Aorta (tissue), 5 donors: ENCODE measurements at regions not wholly inside any gene's neighbourhood (a gene's known extent, or its start where the extent isn't known, plus 50 kb on each side); places are given as distances from the start of the nearest gene placed in this dataset.
"Not testable (repeated sequence)": the region's sequence is repeated elsewhere in the genome, so short reads cannot be mapped to it uniquely, and the experiment has no call there.

Source experiments
- ATAC-seq: fragments of 200-7000 bp; cut with Tn5 transposase; one replicate; pipeline ENCODE4 v1.9.1; 2022; ENCODE audit warnings: moderate library complexity; ENCODE audit not compliant: low FRiP score
- DNase-seq, 2 donors: peaks; one replicate each; pipeline ENCODE4 v3.0.0-alpha.2; 2020
- H3K27ac ChIP-seq, 2 donors: one replicate each; pipeline ENCODE4 v1.5.1; 2013; ENCODE audit warnings: low read length in 2 of 2, mild to moderate bottlenecking in 2 of 2, moderate library complexity in 2 of 2, control low read depth in 1 of 2, inconsistent platforms in 1 of 2, low read depth in 1 of 2
- H3K27me3 ChIP-seq, 2 donors: one replicate each; pipeline ENCODE4 v1.6.1; 2013; ENCODE audit warnings: control low read depth in 1 of 2, low read length in 1 of 2, mild to moderate bottlenecking in 1 of 2, moderate library complexity in 1 of 2; ENCODE audit not compliant: insufficient read depth in 2 of 2, control insufficient read depth in 1 of 2
- H3K36me3 ChIP-seq, 2 donors: one replicate each; pipeline ENCODE4 v1.6.1; 2013; ENCODE audit warnings: control low read depth in 1 of 2, low read length in 1 of 2, mild to moderate bottlenecking in 1 of 2; ENCODE audit not compliant: insufficient read depth in 2 of 2, control insufficient read depth in 1 of 2
- H3K4me1 ChIP-seq, 2 donors: one replicate each; pipeline ENCODE4 v1.6.1; 2013; ENCODE audit warnings: low read length in 2 of 2, control low read depth in 1 of 2, mild to moderate bottlenecking in 1 of 2, moderate library complexity in 1 of 2; ENCODE audit not compliant: insufficient read depth in 2 of 2, control insufficient read depth in 1 of 2
- H3K4me3 ChIP-seq, 2 donors: one replicate each; pipeline ENCODE4 v1.5.1; 2013; ENCODE audit warnings: low read length in 2 of 2, control low read depth in 1 of 2, mild to moderate bottlenecking in 1 of 2
- H3K9me3 ChIP-seq: one replicate; pipeline ENCODE4 v1.6.1; 2013; ENCODE audit warnings: mild to moderate bottlenecking, low read length; ENCODE audit not compliant: control insufficient read depth
- WGBS, 2 donors: extraction: QIAGEN DNeasy Blood & Tissue Kit; methylation state at CpG; one replicate each; pipeline ENCODE4 v1.1.7; 2013; 5-methylcytosine and 5-hydroxymethylcytosine counted together
- intact Hi-C, 2 donors: fragments of 100-400 bp; cut with DNase I; formaldehyde crosslinking; loops; one replicate each; pipeline versions ENCODE4 v1.14.2 to v1.15.0; 2022
- donor health status: healthy with polysubstance abuse.
- donor health status: Bipolar disorder and iron deficiency.
- donor health status: DM: no; HTN: no; CAD: no.
- donor health status: DM: no; HTN: no; CAD: no.
- donor health status: DM: yes; HTN: yes; CAD: no.

DNA sequence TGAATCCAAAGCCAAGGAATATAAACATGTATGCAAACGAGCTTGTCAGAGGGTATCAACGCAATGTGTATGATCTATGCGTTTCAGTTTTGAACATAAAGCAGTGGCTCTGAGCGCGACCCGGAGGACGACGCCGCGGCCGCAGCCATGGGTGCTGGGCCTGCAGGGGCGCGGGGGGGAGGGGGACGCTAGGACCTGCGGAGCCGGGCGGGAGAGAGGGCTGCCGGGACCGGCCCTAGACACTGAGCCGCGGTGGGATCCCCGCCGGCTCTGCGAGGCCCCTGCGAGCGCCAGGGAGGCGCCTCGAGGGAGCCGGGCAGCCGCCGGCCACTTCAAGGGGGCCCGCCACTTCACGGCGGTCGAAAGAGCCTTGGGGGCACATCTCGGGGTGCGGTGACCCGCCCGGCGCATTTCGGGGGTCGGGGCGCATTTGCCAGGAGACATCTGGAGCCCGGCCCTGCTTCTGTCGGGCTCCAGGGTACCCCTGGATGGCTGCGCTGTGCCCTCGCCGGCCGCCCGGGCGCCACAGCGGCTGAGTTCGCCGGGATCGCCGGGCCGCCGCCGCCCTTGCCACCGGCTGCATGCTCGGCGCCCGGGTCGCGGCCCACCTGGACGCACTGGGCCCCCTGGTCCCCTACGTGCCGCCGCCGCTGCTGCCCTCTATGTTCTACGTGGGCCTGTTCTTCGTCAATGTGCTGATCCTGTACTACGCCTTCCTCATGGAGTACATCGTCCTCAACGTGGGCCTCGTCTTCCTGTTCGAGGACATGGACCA is 71.9 kb upstream of the NIPA1 start:
- H3K4me3 ChIP-seq, result peak overlapping the region in 1 of 2 donors; percentile 40
- 2 to 3% methylated on average over 38 to 65 of the region's 77 CpGs for WGBS, 2 donors
- intact Hi-C loops, DNase-seq, H3K27me3 ChIP-seq, H3K36me3 ChIP-seq, H3K9me3 ChIP-seq, H3K27ac ChIP-seq, H3K4me1 ChIP-seq: not testable (repeated sequence)
- peak; percentile 80 for ATAC-seq

DNA sequence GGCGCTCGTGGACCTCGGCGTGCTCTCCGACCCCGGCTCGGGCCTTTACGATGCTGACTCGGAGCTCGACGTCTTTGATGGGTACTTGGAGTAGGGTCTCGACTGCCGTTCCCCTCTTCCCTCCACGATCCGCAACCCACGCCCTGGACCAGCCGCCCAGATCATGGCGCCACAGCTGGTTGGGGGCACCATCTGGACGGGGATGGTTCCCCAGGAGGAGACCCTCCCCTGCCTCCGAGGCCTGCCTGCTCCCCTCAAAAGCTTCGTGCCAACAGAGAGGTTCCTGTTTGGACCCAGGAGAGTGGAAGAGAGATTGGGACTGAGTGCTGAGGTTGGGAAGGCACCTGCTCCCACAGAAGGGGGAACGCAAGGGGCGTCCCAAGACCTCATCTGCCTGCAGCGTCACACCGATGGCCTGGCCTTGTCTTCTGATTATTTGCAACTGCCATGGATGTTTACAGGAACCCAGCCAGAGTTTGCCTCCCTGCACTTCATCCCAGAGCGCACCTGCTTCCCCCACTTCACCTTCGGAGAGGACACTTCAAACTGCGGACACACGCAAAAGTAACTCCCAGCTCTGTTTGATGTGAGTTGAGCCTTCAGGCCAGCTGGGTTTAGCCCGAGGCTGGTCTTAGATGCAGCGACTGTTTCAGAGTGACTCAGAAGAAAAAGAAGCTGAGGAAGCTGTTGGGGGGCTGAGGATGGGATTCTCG is 71.2 kb upstream of the NIPA1 start:
- H3K27me3 ChIP-seq, H3K4me1 ChIP-seq, H3K9me3 ChIP-seq, H3K4me3 ChIP-seq, DNase-seq, H3K27ac ChIP-seq, H3K36me3 ChIP-seq, intact Hi-C loops: not testable (repeated sequence)
- WGBS, 2 donors, result 52 to 67% methylated on average over 16 to 21 of the region's 32 CpGs
- peak; percentile 44 for ATAC-seq

DNA sequence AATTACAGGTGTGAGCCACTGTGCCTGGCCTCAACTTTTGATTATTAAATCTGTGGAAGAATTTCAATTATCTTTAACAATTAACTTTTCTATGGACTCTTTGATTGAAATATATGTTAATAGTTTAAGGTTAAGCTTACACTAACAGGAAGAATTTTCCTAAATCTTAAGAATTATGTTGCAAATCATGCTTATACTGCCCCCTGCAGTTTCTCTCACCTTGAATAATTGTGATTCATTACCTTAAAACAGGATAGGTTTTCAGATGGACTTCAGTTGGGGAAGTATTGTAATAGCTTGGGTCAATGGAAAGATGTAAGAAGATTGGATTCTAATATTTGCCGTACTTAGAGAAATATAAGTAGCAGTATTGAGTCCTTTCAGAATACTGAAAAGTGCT is 66.5 kb upstream of the NIPA1 start:
- not testable (repeated sequence) for H3K27ac ChIP-seq

DNA sequence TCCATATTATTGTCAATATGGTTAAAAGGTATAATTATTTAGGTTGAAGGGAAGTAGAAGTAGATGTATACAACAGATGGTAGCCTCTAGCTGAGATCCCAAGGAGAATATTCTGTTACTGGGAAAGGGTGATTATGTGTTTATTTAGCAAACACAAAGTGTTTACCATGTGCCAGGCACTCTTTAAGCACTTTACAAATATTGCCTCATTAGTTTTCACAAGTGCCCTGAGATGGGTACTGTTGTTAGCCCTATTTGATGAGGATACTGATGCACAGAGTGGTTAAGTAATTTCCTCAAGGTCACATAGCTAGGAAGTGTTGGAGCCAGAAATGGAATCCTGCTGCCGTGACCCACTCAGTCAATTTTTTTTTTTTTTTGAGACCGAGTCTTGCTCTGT is 60.3 kb upstream of the NIPA1 start:
- H3K36me3 ChIP-seq, intact Hi-C loops, ATAC-seq, H3K9me3 ChIP-seq, H3K4me3 ChIP-seq, H3K27ac ChIP-seq, DNase-seq, H3K27me3 ChIP-seq, H3K4me1 ChIP-seq: not testable (repeated sequence)
- 100% methylated on average over 1 of the region's 2 CpGs; no CpG with 5 or more reads in 1 of the 2 donors for WGBS, 2 donors

More for the DNA sequence above, 66.5 kb upstream of the NIPA1 start:
- ATAC-seq, H3K4me3 ChIP-seq, DNase-seq, H3K36me3 ChIP-seq, H3K4me1 ChIP-seq, H3K9me3 ChIP-seq, H3K27me3 ChIP-seq, intact Hi-C loops: not testable (repeated sequence)
- WGBS, 2 donors, result 91 to 92% methylated on average over 1 of the region's 1 CpG

DNA sequence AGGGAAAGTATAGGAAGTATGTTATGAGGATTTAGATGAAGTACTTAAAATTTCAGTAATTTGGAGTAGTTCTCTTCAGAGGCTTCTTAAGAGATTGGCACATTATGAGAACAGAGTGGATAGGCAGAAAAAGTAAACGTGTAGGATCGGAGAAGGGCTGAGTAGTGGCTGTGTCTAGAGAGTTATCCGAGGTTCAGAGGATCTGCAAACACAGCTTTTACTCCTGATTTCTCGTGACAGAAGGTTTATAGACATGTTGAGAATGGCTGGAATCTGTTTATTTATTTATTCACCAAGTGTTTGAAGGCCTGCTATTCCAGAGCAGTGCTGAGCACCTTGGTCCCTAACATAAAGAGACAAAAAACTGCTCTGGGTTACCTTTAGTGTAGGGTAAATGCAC is 51.4 kb upstream of the NIPA1 start:
- DNase-seq, H3K27ac ChIP-seq, intact Hi-C loops, H3K4me3 ChIP-seq, H3K9me3 ChIP-seq, ATAC-seq, H3K36me3 ChIP-seq, H3K4me1 ChIP-seq, H3K27me3 ChIP-seq: not testable (repeated sequence)
- WGBS, 2 donors, result 47 to 75% methylated on average over 4 of the region's 4 CpGs

DNA sequence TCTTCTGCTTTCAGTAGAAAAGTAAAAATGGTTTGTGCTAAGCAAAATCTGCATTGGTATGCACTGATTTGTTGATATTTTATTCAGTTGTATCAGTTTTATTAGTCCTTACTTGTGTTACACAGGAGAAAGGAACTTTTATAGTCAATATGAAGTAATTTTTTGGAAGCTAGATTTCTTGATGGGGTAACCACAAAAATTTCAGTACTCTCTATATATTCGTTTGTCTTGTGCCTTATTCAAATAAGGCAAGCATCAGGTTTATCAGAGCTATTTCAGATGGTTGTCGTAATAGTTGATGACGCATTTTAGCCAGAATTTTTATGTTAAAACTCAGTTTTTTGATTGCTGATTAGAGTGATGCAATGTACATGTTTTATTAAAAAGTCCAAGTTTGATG is 50.7 kb upstream of the NIPA1 start:
- Histone ChIP-seq H3K27me3 (no peaks in the 10 kb centered on the region), H3K4me3 (no peak overlapping the region), H3K4me1 (no peaks in the 10 kb centered on the region), H3K9me3 (no peaks in the 10 kb centered on the region), H3K27ac (no peak overlapping the region), H3K36me3 (no peaks in the 10 kb centered on the region)
- DNase-seq, result no peak
- intact Hi-C loops, result no loop called here
- 90 to 91% methylated on average over 3 of the region's 3 CpGs for WGBS, 2 donors
- ATAC-seq, result no peak

DNA sequence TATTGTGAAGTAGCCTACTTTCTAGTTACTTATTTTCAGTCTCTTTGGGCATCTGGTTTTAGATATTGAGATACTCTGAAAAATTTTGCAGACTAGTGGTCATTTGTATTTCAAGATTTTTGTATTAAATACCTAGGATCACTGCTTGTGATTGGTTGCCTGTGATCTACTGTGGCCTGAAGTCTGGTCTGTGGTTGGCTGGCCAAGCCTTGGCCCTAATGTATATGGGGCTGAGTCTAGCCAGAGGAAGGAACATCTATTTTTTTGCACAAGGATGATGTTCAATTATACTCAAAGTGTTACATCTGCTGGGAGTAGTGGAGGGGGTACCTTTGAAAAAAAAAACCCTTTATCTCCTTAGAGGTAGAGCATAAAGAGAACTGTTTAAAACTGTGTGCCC is 50.2 kb upstream of the NIPA1 start:
- DNase-seq, H3K4me1 ChIP-seq, ATAC-seq, H3K27me3 ChIP-seq, H3K4me3 ChIP-seq, H3K36me3 ChIP-seq, H3K9me3 ChIP-seq, H3K27ac ChIP-seq, intact Hi-C loops: not testable (repeated sequence)
